H1 (cell line): ENCODE measurements at regions not wholly inside any gene's neighbourhood (a gene's known extent, or its start where the extent isn't known, plus 50 kb on each side); places are given as distances from the start of the nearest gene placed in this dataset.
"Not testable (repeated sequence)": the region's sequence is repeated elsewhere in the genome, so short reads cannot be mapped to it uniquely, and the experiment has no call there.

Source experiments
- CBX5 ChIP-seq: fragments of 300-800, 300-1000 bp; sonication (generic); IDR thresholded peaks from 2 replicates; pipeline ENCODE4 v1.7.1; 2016; ENCODE audit warnings: antibody characterized with exemption, low read length, low read depth
- EZH2 ChIP-seq: fragments of 200-600 bp; sonication (generic); IDR thresholded peaks from 2 replicates; pipeline ENCODE4 v1.7.1; 2012; ENCODE audit warnings: low read depth, mild to moderate bottlenecking, moderate library complexity, low read length, inconsistent platforms; ENCODE audit not compliant: severe bottlenecking
- GABPA ChIP-seq: IDR thresholded peaks from 2 replicates; pipeline ENCODE4 v1.6.1; 2011; ENCODE audit warnings: mild to moderate bottlenecking, low read length, moderate library complexity, borderline replicate concordance; ENCODE audit not compliant: insufficient read depth
- HDAC2 ChIP-seq, 2 experiments: fragments of 300-600 bp in 1 of 2; sonication (generic) in 1 of 2; IDR thresholded peaks; 2 replicates each; pipeline ENCODE4 v1.6.1; 2011 to 2012; ENCODE audit warnings: low read depth in 2 of 2, low read length in 2 of 2, mild to moderate bottlenecking in 2 of 2, moderate library complexity in 2 of 2, borderline replicate concordance in 1 of 2, inconsistent platforms in 1 of 2
- PHF8 ChIP-seq: fragments of 200-600 bp; sonication (generic); conservative IDR thresholded peaks from 2 replicates; pipeline ENCODE4 v1.7.1; 2012; ENCODE audit warnings: low read depth, mild to moderate bottlenecking, inconsistent platforms, low read length, moderate library complexity
- POLR2A ChIP-seq, 2 experiments: IDR thresholded peaks; 1 replicate in 1 of 2; 2 replicates in 1 of 2; pipeline ENCODE4 v1.6.1; 2011; ENCODE audit warnings: low read depth in 2 of 2, low read length in 2 of 2, mild to moderate bottlenecking in 2 of 2; ENCODE audit errors: control extremely low read depth in 1 of 2
- SIN3A ChIP-seq, 2 experiments: IDR thresholded peaks in 1 of 2; conservative IDR thresholded peaks in 1 of 2; 2 replicates each; pipeline ENCODE4 v1.6.1; 2011 to 2012; ENCODE audit warnings: low read length in 2 of 2, improper control_type of control experiment in 1 of 2, low read depth in 1 of 2, mild to moderate bottlenecking in 1 of 2
- USF2 ChIP-seq: IDR thresholded peaks from 2 replicates; pipeline ENCODE4 v1.6.1; 2011; ENCODE audit warnings: low read length, improper control_type of control experiment
- TF ChIP-seq, protein P1 (sequence below), 3 experiments: IDR thresholded peaks; 1 replicate in 2 of 3; 2 replicates in 1 of 3; pipeline versions ENCODE4 v1.5.1 to v1.6.1; 2011; ENCODE audit warnings: low read length in 3 of 3, mild to moderate bottlenecking in 3 of 3, inconsistent platforms in 2 of 3, low read depth in 1 of 3, moderate library complexity in 1 of 3; ENCODE audit not compliant: insufficient read depth in 1 of 3; ENCODE audit errors: control extremely low read depth in 1 of 3

- not testable (repeated sequence) for TF ChIP-seq PHF8; SIN3A (conservative IDR thresholded peaks at IDR 0.05 in 1 of 2, IDR thresholded peaks at IDR 0.05 in 1 of 2; ENCODE audit: low read depth in 1 of 2, low read length in 2 of 2); CBX5; USF2; HDAC2 (IDR thresholded peaks at IDR 0.05; ENCODE audit: borderline replicate concordance in 1 of 2, low read depth in 2 of 2, low read length in 2 of 2); GABPA; POLR2A (IDR thresholded peaks at IDR 0.05; ENCODE audit: control extremely low read depth in 1 of 2, low read depth in 2 of 2, low read length in 2 of 2); EZH2
- TF ChIP-seq, protein P1, sequence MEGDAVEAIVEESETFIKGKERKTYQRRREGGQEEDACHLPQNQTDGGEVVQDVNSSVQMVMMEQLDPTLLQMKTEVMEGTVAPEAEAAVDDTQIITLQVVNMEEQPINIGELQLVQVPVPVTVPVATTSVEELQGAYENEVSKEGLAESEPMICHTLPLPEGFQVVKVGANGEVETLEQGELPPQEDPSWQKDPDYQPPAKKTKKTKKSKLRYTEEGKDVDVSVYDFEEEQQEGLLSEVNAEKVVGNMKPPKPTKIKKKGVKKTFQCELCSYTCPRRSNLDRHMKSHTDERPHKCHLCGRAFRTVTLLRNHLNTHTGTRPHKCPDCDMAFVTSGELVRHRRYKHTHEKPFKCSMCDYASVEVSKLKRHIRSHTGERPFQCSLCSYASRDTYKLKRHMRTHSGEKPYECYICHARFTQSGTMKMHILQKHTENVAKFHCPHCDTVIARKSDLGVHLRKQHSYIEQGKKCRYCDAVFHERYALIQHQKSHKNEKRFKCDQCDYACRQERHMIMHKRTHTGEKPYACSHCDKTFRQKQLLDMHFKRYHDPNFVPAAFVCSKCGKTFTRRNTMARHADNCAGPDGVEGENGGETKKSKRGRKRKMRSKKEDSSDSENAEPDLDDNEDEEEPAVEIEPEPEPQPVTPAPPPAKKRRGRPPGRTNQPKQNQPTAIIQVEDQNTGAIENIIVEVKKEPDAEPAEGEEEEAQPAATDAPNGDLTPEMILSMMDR (IDR thresholded peaks at IDR 0.05; ENCODE audit: control extremely low read depth in 1 of 3, insufficient read depth in 1 of 3, low read depth in 1 of 3, low read length in 3 of 3), result not testable (repeated sequence)
Observed at GRCh38 chr1:223899775-223900174, 54.0 kb upstream of the TP53BP2 start.
